NCI-H2171 (cell line): ENCODE measurements at regions not wholly inside any gene's neighbourhood (a gene's known extent, or its start where the extent isn't known, plus 50 kb on each side); places are given as distances from the start of the nearest gene placed in this dataset.

Experiments used
- DNase-seq: peaks from one replicate; lab custom pipeline; 2025; lab: John Stamatoyannopoulos, UW

- no peak for DNase-seq
These were observed 1382.6 kb upstream of the ADGRL2 start for GRCh38 chr1:80418134-80418533.

- DNase-seq, result no peak
These were observed 1383.1 kb upstream of the ADGRL2 start for GRCh38 chr1:80417671-80418070.

GRCh38 chr1:80413969-80414368 lies 1386.8 kb upstream of the ADGRL2 start:
- no peak for DNase-seq

- DNase-seq, result no peak
These were observed 1390.5 kb upstream of the ADGRL2 start for GRCh38 chr1:80410233-80410632.

GRCh38 chr1:80403471-80403893 lies 1397.0 kb upstream of the ADGRL4 start:
- DNase-seq, result no peak

GRCh38 chr1:80402625-80403024 lies 1396.1 kb upstream of the ADGRL4 start:
- no peak for DNase-seq

- DNase-seq, result no peak
These were observed 1395.2 kb upstream of the ADGRL4 start for GRCh38 chr1:80401757-80402156.

- DNase-seq, result no peak
These were observed 1386.0 kb upstream of the ADGRL4 start for GRCh38 chr1:80392529-80392928.

- no peak for DNase-seq
These were observed 1379.1 kb upstream of the ADGRL4 start for GRCh38 chr1:80385650-80386049.

GRCh38 chr1:80384959-80385358 lies 1378.4 kb upstream of the ADGRL4 start:
- DNase-seq, result no peak

- DNase-seq, result no peak
These were observed 1377.7 kb upstream of the ADGRL4 start for GRCh38 chr1:80384083-80384830.

- DNase-seq, result no peak
These were observed 1369.1 kb upstream of the ADGRL4 start for GRCh38 chr1:80375662-80376061.

GRCh38 chr1:80375109-80375508 lies 1368.6 kb upstream of the ADGRL4 start:
- DNase-seq, result no peak

- DNase-seq, result no peak
These were observed 1363.2 kb upstream of the ADGRL4 start for GRCh38 chr1:80369780-80370179.

GRCh38 chr1:80367058-80367457 lies 1360.5 kb upstream of the ADGRL4 start:
- DNase-seq, result no peak

GRCh38 chr1:80365359-80366021 lies 1359.0 kb upstream of the ADGRL4 start:
- DNase-seq, result no peak

GRCh38 chr1:80363689-80364475 lies 1357.4 kb upstream of the ADGRL4 start:
- DNase-seq, result no peak

- DNase-seq, result no peak
These were observed 1353.1 kb upstream of the ADGRL4 start for GRCh38 chr1:80359666-80360065.

- DNase-seq, result no peak
These were observed 1342.7 kb upstream of the ADGRL4 start for GRCh38 chr1:80349218-80349617.

GRCh38 chr1:80341021-80341420 lies 1334.5 kb upstream of the ADGRL4 start:
- DNase-seq, result no peak

GRCh38 chr1:80318108-80318507 lies 1311.6 kb upstream of the ADGRL4 start:
- DNase-seq, result no peak

- DNase-seq, result no peak
These were observed 1304.2 kb upstream of the ADGRL4 start for GRCh38 chr1:80310703-80311245.

GRCh38 chr1:80305466-80305865 lies 1298.9 kb upstream of the ADGRL4 start:
- DNase-seq, result no peak
